Activated CD8-positive, alpha-beta memory T cell treated with anti-CD3 and anti-CD28 coated beads for 1 hour (primary cell): ENCODE measurements at regions not wholly inside any gene's neighbourhood (a gene's known extent, or its start where the extent isn't known, plus 50 kb on each side); places are given as distances from the start of the nearest gene placed in this dataset.
"Not testable (repeated sequence)": the region's sequence is repeated elsewhere in the genome, so short reads cannot be mapped to it uniquely, and the experiment has no call there.

Experiments used
- DNase-seq, 2 donors: peaks; one replicate each; pipeline ENCODE4 v3.0.0-alpha.2; 2020; ENCODE audit warnings: low read depth in 1 of 2; ENCODE audit errors: extremely low read depth in 1 of 2

GRCh38 chr14:106592115-106592852, 1065.9 kb downstream of the TMEM121 start:
- peak in 1 of 2 donors; percentile 45 for DNase-seq

- DNase-seq: no peak
These were observed 1072.8 kb downstream of the TMEM121 start for GRCh38 chr14:106599209-106599608.

GRCh38 chr14:106605548-106606448, 1079.4 kb downstream of the TMEM121 start:
- peak; percentile 48 to 59 for DNase-seq

GRCh38 chr14:106606936-106607335, 1080.6 kb downstream of the TMEM121 start:
- no peak for DNase-seq

- DNase-seq: no peak
These were observed 1084.3 kb downstream of the TMEM121 start for GRCh38 chr14:106610691-106611090.

DNA sequence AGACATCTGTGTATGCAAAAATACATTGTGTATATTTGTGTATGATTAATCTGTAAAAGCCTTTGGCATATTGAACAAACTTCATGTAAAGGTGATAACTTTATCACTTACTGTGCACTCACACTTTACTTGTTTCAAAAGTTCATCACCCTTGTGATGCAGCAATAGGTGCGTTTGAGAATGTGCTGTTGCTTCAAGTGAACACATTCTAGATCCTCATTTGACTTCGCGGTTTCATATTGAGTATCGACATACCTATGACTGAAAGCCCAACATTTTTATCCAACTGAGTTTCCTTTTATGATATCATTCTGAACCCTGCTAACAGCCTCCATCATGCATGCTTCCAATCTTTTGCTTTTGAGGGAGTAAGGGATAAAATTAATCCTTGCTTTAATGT, 1086.9 kb downstream of the TMEM121 start:
- no peak for DNase-seq

GRCh38 chr14:106618471-106618951, 1092.1 kb downstream of the TMEM121 start:
- DNase-seq: peak; percentile 55 to 56

GRCh38 chr14:106619606-106620005, 1093.2 kb downstream of the TMEM121 start:
- no peak for DNase-seq

DNA sequence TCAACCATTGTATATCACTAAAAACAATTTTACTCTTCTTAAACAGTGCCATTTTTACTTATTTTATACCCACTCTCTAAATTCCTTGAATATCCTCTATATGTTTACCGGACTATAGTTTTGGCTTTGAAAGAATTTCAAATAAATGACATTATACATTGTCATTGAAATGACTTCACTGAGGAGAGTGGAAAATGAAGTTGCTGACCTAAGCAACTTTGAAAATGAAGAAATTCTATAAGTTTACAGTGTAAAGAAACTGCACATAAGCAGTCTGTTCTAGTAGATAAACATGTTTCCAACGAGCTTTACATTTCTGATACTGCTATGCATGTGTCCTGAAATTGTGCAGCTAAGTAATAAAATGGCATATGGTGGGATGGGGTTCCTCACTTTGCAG, 1094.0 kb downstream of the TMEM121 start:
- no peak for DNase-seq

GRCh38 chr14:106622200-106622745, 1095.9 kb downstream of the TMEM121 start:
- peak in 1 of 2 donors; percentile 3 for DNase-seq

DNA sequence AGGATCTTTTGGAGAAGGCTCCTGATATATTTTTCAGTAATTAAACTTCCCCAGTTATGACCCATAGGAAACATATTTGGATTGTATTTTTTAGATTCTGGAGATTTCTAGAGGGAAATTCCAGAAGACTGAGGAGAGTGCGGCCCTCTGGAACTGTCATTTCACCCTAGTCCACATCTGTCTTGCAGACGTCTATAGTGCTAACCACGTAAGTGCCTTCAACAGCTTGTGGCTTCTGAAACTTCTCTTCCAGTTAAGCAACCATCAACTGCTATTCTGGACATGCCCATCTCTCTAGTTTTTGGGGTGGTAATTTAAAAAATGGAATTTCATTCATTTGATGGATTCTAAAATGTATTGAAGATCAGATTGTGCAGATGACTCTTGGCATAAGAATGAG, 1098.8 kb downstream of the TMEM121 start:
- DNase-seq: no peak

- not testable (repeated sequence) for DNase-seq
These were observed 1100.1 kb downstream of the TMEM121 start for GRCh38 chr14:106626469-106626868.

GRCh38 chr14:106626942-106627588, 1100.7 kb downstream of the TMEM121 start:
- peak; percentile 50 to 59 for DNase-seq

- DNase-seq: no peak
These were observed 1105.5 kb downstream of the TMEM121 start for GRCh38 chr14:106631879-106632278.

- DNase-seq: no peak
These were observed 1107.3 kb downstream of the TMEM121 start for GRCh38 chr14:106633721-106634120.

DNA sequence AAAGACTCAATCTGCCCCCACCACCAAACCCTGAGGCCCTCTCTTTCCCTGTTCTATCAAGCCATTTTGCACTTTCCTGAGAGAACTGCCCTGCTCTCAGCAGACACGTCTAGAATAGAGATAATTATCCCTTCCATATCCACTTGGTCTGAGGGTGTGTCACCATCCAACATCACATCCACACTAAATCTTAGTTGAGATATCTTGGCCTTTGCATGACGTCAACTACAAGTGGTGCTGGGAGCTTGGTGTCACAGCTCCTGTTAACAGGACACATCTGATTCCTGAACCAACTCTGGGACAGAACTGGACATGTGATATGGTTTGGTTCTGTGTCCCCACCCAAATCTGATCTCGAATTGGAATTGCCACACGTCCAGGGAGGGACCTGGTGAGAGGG, 1109.2 kb downstream of the TMEM121 start:
- no peak for DNase-seq

DNA sequence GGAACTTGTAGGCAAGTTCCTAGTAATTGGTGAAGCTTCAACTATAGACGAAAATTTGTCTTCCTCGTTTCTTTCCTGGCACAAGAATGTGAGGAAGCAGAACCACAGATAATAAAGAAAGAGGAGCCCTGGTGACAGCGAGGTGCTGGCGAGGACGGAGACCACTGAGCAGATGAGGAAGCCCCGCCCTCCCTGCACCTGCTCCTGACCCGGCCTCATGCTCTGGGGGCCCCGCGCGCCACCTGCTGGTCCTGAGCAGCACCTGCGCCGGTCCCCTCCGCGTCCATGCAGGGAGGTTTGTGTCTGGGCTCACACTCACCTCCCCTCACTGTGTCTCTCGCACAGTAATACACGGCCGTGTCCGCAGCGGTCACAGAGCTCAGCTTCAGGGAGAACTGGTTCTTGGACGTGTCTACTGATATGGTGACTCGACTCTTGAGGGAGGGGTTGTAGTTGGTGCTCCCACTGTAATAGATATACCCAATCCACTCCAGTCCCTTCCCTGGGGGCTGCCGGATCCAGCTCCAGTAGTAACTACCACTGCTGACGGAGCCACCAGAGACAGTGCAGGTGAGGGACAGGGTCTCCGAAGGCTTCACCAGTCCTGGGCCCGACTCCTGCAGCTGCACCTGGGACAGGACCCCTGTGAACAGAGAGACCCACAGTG, 1112.5 kb downstream of the TMEM121 start:
- DNase-seq: not testable (repeated sequence)

DNA sequence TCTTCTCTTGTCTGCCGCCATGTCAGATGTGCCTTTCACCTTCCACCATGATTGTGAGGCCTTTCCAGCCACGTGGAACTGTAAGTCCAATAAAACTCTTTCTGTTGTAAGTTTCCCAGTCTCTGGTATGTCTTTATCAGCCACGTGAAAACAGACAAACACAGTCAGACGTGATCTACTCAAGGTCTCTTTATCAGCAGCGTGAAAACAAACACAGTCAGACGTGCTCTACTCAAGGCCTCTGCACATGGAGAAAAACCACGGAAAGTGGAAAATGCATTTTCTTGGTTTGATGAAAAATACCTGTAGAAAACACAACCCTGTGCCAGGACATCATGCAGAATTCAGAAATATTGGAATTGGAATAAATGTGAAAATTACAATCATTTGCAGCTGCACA, 1115.7 kb downstream of the TMEM121 start:
- no peak for DNase-seq

DNA sequence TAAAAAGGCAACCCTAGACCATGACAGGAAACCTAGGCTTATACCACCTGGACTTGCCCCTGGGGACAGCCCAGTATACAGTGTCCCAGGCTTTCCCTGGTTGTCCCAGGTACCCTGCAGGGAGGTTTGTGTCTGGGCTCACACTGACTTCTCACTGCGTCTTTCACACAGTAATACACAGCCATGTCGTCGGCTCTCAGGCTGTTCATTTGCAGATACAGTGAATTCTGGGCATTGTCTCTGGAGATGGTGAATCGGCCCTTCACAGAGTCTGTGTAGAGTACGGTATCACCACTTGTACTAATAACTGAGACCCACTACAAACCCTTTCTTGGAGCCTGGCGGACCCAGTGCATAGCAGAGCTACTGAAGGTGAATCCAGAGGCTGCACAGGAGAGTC, 1116.6 kb downstream of the TMEM121 start:
- not testable (repeated sequence) for DNase-seq

DNA sequence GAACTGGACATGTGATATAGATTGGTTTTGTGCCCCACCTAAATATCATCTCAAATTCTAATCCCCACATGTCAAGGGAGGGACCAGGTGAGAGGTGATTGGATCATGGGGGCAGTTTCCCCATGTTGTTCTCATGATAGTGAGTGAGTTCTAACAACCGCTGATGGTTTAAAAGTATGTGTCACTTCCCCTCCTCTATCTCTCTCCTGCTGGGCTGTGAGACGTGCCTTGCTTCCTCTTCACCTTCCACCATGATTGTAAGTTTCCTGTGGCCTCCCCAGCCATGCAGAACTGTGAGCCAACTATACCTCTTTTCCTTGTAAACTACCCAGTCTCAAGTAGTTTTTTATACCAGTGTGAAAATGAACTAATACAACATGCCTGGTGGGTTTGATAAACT, 1122.5 kb downstream of the TMEM121 start:
- DNase-seq: not testable (repeated sequence)
